HepG2 (cell line): ENCODE measurements at regions not wholly inside any gene's neighbourhood (a gene's known extent, or its start where the extent isn't known, plus 50 kb on each side); places are given as distances from the start of the nearest gene placed in this dataset.

Experiments used
- HNRNPUL1 ChIP-seq: fragments of 200-400 bp; formaldehyde crosslinking; IDR thresholded peaks from 2 replicates; pipeline ENCODE4 v1.6.1; 2017; ENCODE audit warnings: low read depth, mild to moderate bottlenecking, low read length, moderate library complexity
- MTF2 ChIP-seq: sonication (generic); formaldehyde crosslinking; IDR thresholded peaks from 2 replicates; pipeline ENCODE4 v1.5.0; 2020; ENCODE audit warnings: missing genetic modification reagents, borderline replicate concordance
- RAD51 ChIP-seq: fragments of 450-650 bp; IDR thresholded peaks from 2 replicates; pipeline ENCODE4 v1.6.1; 2016; ENCODE audit warnings: borderline replicate concordance
- SRSF4 ChIP-seq: fragments of 200-400 bp; formaldehyde crosslinking; IDR thresholded peaks from one replicate; pipeline ENCODE4 v1.6.1; 2018; ENCODE audit warnings: mild to moderate bottlenecking, low read depth, low read length, moderate library complexity; ENCODE audit not compliant: poor library complexity, severe bottlenecking
- ZBTB43 ChIP-seq: sonication (generic); formaldehyde crosslinking; conservative IDR thresholded peaks from 2 replicates; pipeline ENCODE4 v1.4.0; 2020; ENCODE audit warnings: missing genetic modification reagents
- ZBTB49 ChIP-seq: sonication (generic); formaldehyde crosslinking; IDR thresholded peaks from 2 replicates; pipeline ENCODE4 v1.4.0; 2020; ENCODE audit warnings: missing genetic modification reagents, borderline replicate concordance
- ZFP41 ChIP-seq: sonication (generic); formaldehyde crosslinking; IDR thresholded peaks from 2 replicates; pipeline ENCODE4 v1.4.0; 2020; ENCODE audit warnings: mild to moderate bottlenecking, missing genetic modification reagents, borderline replicate concordance
- ZNF362 ChIP-seq: sonication (generic); formaldehyde crosslinking; IDR thresholded peaks from 2 replicates; pipeline ENCODE4 v1.4.0; 2020; ENCODE audit warnings: missing genetic modification reagents, mild to moderate bottlenecking, borderline replicate concordance

- no peak for TF ChIP-seq ZBTB43 (CRISPR knock-in tag)
- TF ChIP-seq SRSF4 = no peak
- no peak for TF ChIP-seq HNRNPUL1
- TF ChIP-seq RAD51 = no peak
- TF ChIP-seq MTF2 (CRISPR knock-in tag) = no peak
- no peak for TF ChIP-seq ZFP41
- TF ChIP-seq ZNF362 = no peak
- no peak for TF ChIP-seq ZBTB49 (CRISPR knock-in tag)
Measured at GRCh38 chr6:167226383-167226685, 64.8 kb upstream of the UNC93A start.
